WTC11 (cell line): ENCODE measurements at regions not wholly inside any gene's neighbourhood (a gene's known extent, or its start where the extent isn't known, plus 50 kb on each side); places are given as distances from the start of the nearest gene placed in this dataset.

Source experiments
- ATAC-seq: fragments of 200-7000 bp; cut with Tn5 transposase; 2 replicates; pipeline ENCODE4 v1.10.0; 2021; ENCODE audit warnings: mild to moderate bottlenecking, moderate library complexity
- CTCF ChIA-PET: fragments of 300-600 bp; sonication (Branson Sonifier 250); formaldehyde crosslinking; loops from one replicate; lab custom pipeline; 2021; ENCODE audit warnings: antibody characterized with exemption; lab: Charles Lee
- POLR2A ChIA-PET: fragments of 350-600 bp; sonication (Branson Sonifier 250); formaldehyde crosslinking; loops from one replicate; lab custom pipeline; 2021; ENCODE audit warnings: antibody characterized with exemption; lab: Charles Lee
- DNase-seq: peaks from one replicate; pipeline ENCODE4 v3.0.0; 2021; ENCODE audit warnings: low spot score
- H3K27ac Mint-ChIP-seq: 2 replicates; pipeline ENCODE4 v1.8.0; 2021; ENCODE audit warnings: mixed read lengths
- H3K27me3 Mint-ChIP-seq: 2 replicates; pipeline ENCODE4 v1.8.0; 2021; ENCODE audit warnings: low read depth, mild to moderate bottlenecking, moderate library complexity, mixed read lengths
- H3K36me3 Mint-ChIP-seq: 2 replicates; pipeline ENCODE4 v1.8.0; 2021; ENCODE audit warnings: mixed read lengths
- H3K4me1 Mint-ChIP-seq: 2 replicates; pipeline ENCODE4 v1.8.0; 2022; ENCODE audit warnings: mixed read lengths
- H3K4me3 Mint-ChIP-seq: 2 replicates; pipeline ENCODE4 v1.8.0; 2021; ENCODE audit warnings: mild to moderate bottlenecking, moderate library complexity, mixed read lengths
- H3K9me3 Mint-ChIP-seq: 2 replicates; pipeline ENCODE4 v1.8.0; 2021; ENCODE audit warnings: mixed read lengths
- ARID4B ChIP-seq: sonication (generic); formaldehyde crosslinking; IDR thresholded peaks from 2 replicates; pipeline ENCODE4 v1.8.0; 2023; ENCODE audit warnings: missing genetic modification reagents, mild to moderate bottlenecking, borderline replicate concordance
- ATF6 ChIP-seq: sonication (generic); formaldehyde crosslinking; IDR thresholded peaks from 2 replicates; pipeline ENCODE4 v1.8.1; 2023; ENCODE audit warnings: mild to moderate bottlenecking, missing genetic modification reagents
- E2F5 ChIP-seq: sonication (generic); formaldehyde crosslinking; IDR thresholded peaks from 2 replicates; pipeline ENCODE4 v1.8.1; 2022; ENCODE audit warnings: mild to moderate bottlenecking, moderate library complexity, missing genetic modification reagents
- EMX1 ChIP-seq: fragments of 250-450 bp; sonication (Bioruptor Pico); IDR thresholded peaks from 2 replicates; pipeline ENCODE4 v1.8.0; 2021; ENCODE audit warnings: mild to moderate bottlenecking
- FOXJ3 ChIP-seq: sonication (generic); formaldehyde crosslinking; IDR thresholded peaks from 2 replicates; pipeline ENCODE4 v1.9.0; 2021; ENCODE audit warnings: missing genetic modification reagents, mild to moderate bottlenecking, borderline replicate concordance
- JUN ChIP-seq: sonication (generic); formaldehyde crosslinking; IDR thresholded peaks from 2 replicates; pipeline ENCODE4 v1.8.0; 2023; ENCODE audit warnings: mild to moderate bottlenecking, missing genetic modification reagents
- MXD4 ChIP-seq: fragments of 250-450 bp; sonication (Bioruptor Pico); IDR thresholded peaks from 2 replicates; pipeline ENCODE4 v1.8.0; 2021; ENCODE audit warnings: mild to moderate bottlenecking, moderate library complexity, borderline replicate concordance
- RELA ChIP-seq: sonication (generic); formaldehyde crosslinking; IDR thresholded peaks from 2 replicates; pipeline ENCODE4 v1.8.1; 2022; ENCODE audit warnings: missing genetic modification reagents, mild to moderate bottlenecking, borderline replicate concordance
- SMAD3 ChIP-seq: sonication (generic); formaldehyde crosslinking; IDR thresholded peaks from 2 replicates; pipeline ENCODE4 v1.8.0; 2022; ENCODE audit warnings: missing genetic modification reagents, mild to moderate bottlenecking, borderline replicate concordance
- ZBTB43 ChIP-seq: sonication (generic); formaldehyde crosslinking; IDR thresholded peaks from 2 replicates; pipeline ENCODE4 v1.8.1; 2023; ENCODE audit warnings: mild to moderate bottlenecking, missing genetic modification reagents
- ZNF232 ChIP-seq: sonication (generic); formaldehyde crosslinking; IDR thresholded peaks from 2 replicates; pipeline ENCODE4 v1.8.0; 2022; ENCODE audit warnings: mild to moderate bottlenecking, missing genetic modification reagents
- ZNF423 ChIP-seq: fragments of 250-450 bp; sonication (Bioruptor Pico); IDR thresholded peaks from 2 replicates; pipeline ENCODE4 v2.1.2; 2022; ENCODE audit warnings: mild to moderate bottlenecking, moderate library complexity
- ZNF532 ChIP-seq: fragments of 250-450 bp; sonication (Bioruptor Pico); IDR thresholded peaks from 2 replicates; pipeline ENCODE4 v1.9.0; 2021; ENCODE audit warnings: mild to moderate bottlenecking, borderline replicate concordance
- TF ChIP-seq, protein P1 (sequence below): sonication (generic); formaldehyde crosslinking; conservative IDR thresholded peaks from 2 replicates; pipeline ENCODE4 v1.8.1; 2022; ENCODE audit warnings: mild to moderate bottlenecking, missing genetic modification reagents

DNA sequence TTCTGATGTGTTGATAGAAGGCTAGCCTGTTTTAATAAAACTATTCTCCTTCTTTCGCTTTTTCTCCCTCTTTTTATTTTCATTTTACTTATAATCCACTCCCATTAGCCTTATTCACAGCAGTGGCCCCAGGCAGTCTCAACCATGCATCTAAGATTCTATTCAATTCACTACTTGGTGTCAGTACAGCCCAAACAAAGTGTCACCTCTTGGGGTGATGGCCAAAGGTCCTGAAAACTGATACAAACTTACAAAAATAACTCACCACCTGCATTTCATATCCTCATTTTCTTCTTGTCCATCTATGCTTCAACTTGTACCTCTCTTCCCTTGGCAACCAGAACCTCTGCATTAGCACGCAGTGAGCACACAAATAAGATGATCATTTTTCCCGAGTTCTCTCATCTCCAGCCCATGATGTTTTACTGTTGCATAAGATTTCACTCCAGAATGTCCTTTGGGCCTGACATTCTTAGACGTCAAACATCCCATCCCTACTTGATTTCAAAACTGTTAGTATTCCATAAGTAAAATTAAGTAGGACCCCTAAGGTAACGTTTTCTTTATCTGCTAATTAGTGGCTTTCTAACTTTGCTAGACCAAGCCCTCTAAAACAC lies 559.3 kb upstream of the TNP1 start:
- ChIA-PET CTCF (no interaction called here), POLR2A (no interaction called here)
- ATAC-seq (no peak), DNase-seq (no peak)
- H3K4me1 Mint-ChIP-seq = no peaks in the 10 kb centered on the region
- TF ChIP-seq SMAD3 (CRISPR knock-in tag) = no peak
- TF ChIP-seq JUN (CRISPR knock-in tag) = no peak
- TF ChIP-seq ATF6 (CRISPR knock-in tag) = no peak
- H3K36me3 Mint-ChIP-seq = no peaks in the 10 kb centered on the region
- no peaks in the 10 kb centered on the region for H3K27me3 Mint-ChIP-seq
- no peak overlapping the region for H3K27ac Mint-ChIP-seq
- H3K9me3 Mint-ChIP-seq = no peaks in the 10 kb centered on the region
- no peak overlapping the region for H3K4me3 Mint-ChIP-seq

- POLR2A ChIA-PET = no interaction called here
- Mint-ChIP-seq H3K9me3 (no peaks in the 10 kb centered on the region), H3K27me3 (no peaks in the 10 kb centered on the region), H3K4me3 (no peak overlapping the region), H3K4me1 (no peaks in the 10 kb centered on the region), H3K36me3 (no peaks in the 10 kb centered on the region), H3K27ac (no peak overlapping the region)
- no peak for TF ChIP-seq MXD4
- no peak for TF ChIP-seq ZNF423 (CRISPR knock-in tag)
- TF ChIP-seq RELA = no peak
- no peak for TF ChIP-seq ZNF532
- TF ChIP-seq, protein P1, sequence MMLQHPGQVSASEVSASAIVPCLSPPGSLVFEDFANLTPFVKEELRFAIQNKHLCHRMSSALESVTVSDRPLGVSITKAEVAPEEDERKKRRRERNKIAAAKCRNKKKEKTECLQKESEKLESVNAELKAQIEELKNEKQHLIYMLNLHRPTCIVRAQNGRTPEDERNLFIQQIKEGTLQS (CRISPR knock-in tag) = no peak
- no peak for TF ChIP-seq ARID4B
- no peak for TF ChIP-seq ZNF232 (CRISPR knock-in tag)
- TF ChIP-seq ZBTB43 (CRISPR knock-in tag) = no peak
- no peak for TF ChIP-seq E2F5 (CRISPR knock-in tag)
- no peak for TF ChIP-seq EMX1 (CRISPR knock-in tag)
- TF ChIP-seq FOXJ3 (CRISPR knock-in tag) = no peak
- no peak for ATAC-seq
- CTCF ChIA-PET = no interaction called here
- no peak for DNase-seq
These were observed 558.7 kb upstream of the TNP1 start for GRCh38 chr2:217418544-217418943.
